Vagina (tissue), 2 donors: ENCODE measurements at regions not wholly inside any gene's neighbourhood (a gene's known extent, or its start where the extent isn't known, plus 50 kb on each side); places are given as distances from the start of the nearest gene placed in this dataset.

ENCODE experiments used
- POLR2A ChIP-seq, 2 donors: fragments of 450-650 bp; IDR thresholded peaks; one replicate each; pipeline ENCODE4 v1.6.1; 2017; ENCODE audit warnings: antibody characterized with exemption in 2 of 2, mild to moderate bottlenecking in 2 of 2, moderate library complexity in 2 of 2
- TF ChIP-seq, protein P1 (sequence below), 3 experiments: fragments of 450-650 bp in 2 of 3; fragments of 200-600 bp in 1 of 3; sonication (generic) in 1 of 3; IDR thresholded peaks; one replicate each; pipeline ENCODE4 v1.5.1; 2017 to 2019; ENCODE audit warnings: antibody characterized with exemption in 3 of 3, mild to moderate bottlenecking in 2 of 3, moderate library complexity in 2 of 3

DNA sequence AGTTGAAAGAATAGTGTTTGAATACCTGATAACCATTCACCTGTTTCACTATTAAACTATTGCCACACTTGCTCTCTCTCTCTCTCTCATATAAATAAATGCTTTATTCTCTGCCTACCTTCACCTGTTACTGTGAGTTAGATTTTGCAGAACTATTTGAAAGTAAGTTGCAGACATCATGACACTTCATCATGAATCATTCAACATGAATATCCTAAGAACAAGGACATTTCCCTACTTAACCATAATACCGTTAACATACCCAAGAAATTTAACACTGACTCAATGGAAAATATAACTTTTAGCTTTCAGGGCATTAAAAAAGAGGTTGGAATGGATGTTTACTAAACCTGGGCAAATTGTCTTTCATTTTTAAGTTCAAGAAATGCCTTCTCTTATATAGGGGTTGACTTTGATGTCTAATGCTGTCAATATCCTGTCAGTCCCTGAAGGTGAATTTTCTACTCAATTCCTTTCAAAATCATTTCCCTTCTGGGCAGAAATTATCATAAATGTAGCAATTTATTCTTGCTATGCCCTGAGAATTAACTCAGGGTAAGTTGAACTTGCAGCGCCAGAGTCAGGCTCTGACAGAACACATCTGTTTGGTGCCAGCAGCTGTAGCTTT is 582.6 kb upstream of the TLE4 start:
- no peak for TF ChIP-seq POLR2A (IDR thresholded peaks at IDR 0.05)
- TF ChIP-seq, protein P1, sequence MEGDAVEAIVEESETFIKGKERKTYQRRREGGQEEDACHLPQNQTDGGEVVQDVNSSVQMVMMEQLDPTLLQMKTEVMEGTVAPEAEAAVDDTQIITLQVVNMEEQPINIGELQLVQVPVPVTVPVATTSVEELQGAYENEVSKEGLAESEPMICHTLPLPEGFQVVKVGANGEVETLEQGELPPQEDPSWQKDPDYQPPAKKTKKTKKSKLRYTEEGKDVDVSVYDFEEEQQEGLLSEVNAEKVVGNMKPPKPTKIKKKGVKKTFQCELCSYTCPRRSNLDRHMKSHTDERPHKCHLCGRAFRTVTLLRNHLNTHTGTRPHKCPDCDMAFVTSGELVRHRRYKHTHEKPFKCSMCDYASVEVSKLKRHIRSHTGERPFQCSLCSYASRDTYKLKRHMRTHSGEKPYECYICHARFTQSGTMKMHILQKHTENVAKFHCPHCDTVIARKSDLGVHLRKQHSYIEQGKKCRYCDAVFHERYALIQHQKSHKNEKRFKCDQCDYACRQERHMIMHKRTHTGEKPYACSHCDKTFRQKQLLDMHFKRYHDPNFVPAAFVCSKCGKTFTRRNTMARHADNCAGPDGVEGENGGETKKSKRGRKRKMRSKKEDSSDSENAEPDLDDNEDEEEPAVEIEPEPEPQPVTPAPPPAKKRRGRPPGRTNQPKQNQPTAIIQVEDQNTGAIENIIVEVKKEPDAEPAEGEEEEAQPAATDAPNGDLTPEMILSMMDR (IDR thresholded peaks at IDR 0.05): no peak
